Smooth muscle cell (in vitro differentiated cells): ENCODE measurements at regions not wholly inside any gene's neighbourhood (a gene's known extent, or its start where the extent isn't known, plus 50 kb on each side); places are given as distances from the start of the nearest gene placed in this dataset.

Experiments used
- DNase-seq: peaks from one replicate; lab custom pipeline; 2025; ENCODE audit not compliant: unreplicated experiment; lab: John Stamatoyannopoulos, UW
- H2AFZ ChIP-seq: fragments of 200-600 bp; sonication (generic); 2 replicates; pipeline ENCODE4 v1.6.0; 2016; ENCODE audit warnings: antibody characterized with exemption, low read depth, mild to moderate bottlenecking
- H3F3A ChIP-seq: fragments of 200-600 bp; sonication (generic); 2 replicates; pipeline ENCODE4 v1.6.0; 2017; ENCODE audit warnings: antibody characterized with exemption, low read depth
- H3K27ac ChIP-seq: fragments of 200-600 bp; sonication (generic); 2 replicates; pipeline ENCODE4 v1.5.1; 2016; ENCODE audit warnings: low read depth, mild to moderate bottlenecking
- H3K27me3 ChIP-seq: fragments of 200-600 bp; sonication (generic); 2 replicates; pipeline ENCODE4 v1.6.1; 2016; ENCODE audit warnings: low read depth, mild to moderate bottlenecking
- H3K36me3 ChIP-seq: fragments of 200-600 bp; sonication (generic); 2 replicates; pipeline ENCODE4 v1.5.1; 2016; ENCODE audit warnings: low read depth
- H3K4me1 ChIP-seq: fragments of 200-600 bp; sonication (generic); 2 replicates; pipeline ENCODE4 v1.5.1; 2016; ENCODE audit warnings: low read depth
- H3K4me2 ChIP-seq: fragments of 200-600 bp; sonication (generic); 2 replicates; pipeline ENCODE4 v1.6.0; 2016; ENCODE audit warnings: mild to moderate bottlenecking
- H3K4me3 ChIP-seq: fragments of 200-600 bp; sonication (generic); 2 replicates; pipeline ENCODE4 v1.5.1; 2016; ENCODE audit warnings: mild to moderate bottlenecking
- H3K79me2 ChIP-seq: fragments of 200-600 bp; sonication (generic); 2 replicates; pipeline ENCODE4 v1.6.0; 2016; ENCODE audit warnings: low read depth, mild to moderate bottlenecking
- H3K9ac ChIP-seq: fragments of 200-600 bp; sonication (generic); 2 replicates; pipeline ENCODE4 v1.6.0; 2016; ENCODE audit warnings: low read depth
- H3K9me3 ChIP-seq: fragments of 200-600 bp; sonication (generic); replicated peaks from 2 replicates; pipeline ENCODE4 v1.5.1; 2016; ENCODE audit warnings: low read depth
- H4K20me1 ChIP-seq: fragments of 200-600 bp; sonication (generic); 2 replicates; pipeline ENCODE4 v1.6.0; 2016; ENCODE audit warnings: low read depth
- WGBS: methylation state at CpG from one replicate; pipeline ENCODE4 v1.1.7; 2016; ENCODE audit warnings: low lambda C conversion rate; 5-methylcytosine and 5-hydroxymethylcytosine counted together
- TF ChIP-seq, protein P1 (sequence below): fragments of 200-600 bp; sonication (generic); IDR thresholded peaks from 2 replicates; pipeline ENCODE4 v1.5.1; 2017; ENCODE audit warnings: borderline replicate concordance, mild to moderate bottlenecking, antibody characterized with exemption; ENCODE audit not compliant: insufficient read depth, poor library complexity, severe bottlenecking

DNA sequence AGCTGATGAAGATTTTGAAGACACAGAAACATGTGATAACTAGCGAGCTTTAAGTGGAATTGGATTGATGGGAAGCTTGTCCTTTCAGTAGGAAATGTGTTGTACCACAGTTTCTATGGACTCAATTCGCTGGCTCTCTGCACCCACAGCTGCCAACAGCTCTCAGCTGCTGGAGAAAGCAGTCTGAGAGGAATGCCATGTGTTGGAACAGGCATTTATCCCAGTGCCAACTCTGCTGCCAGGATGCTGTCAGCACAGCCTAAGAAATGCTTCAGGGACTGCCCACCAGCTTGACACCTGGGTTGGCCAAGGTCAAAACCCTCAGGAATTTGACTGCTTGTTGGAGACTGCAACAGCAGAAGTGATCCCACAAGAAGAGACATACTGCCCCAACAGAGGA lies 193.0 kb upstream of the THSD7B start:
- DNase-seq: no peak
- Histone ChIP-seq H3K27ac (no peak overlapping the region), H2AFZ (no peak overlapping the region), H3F3A (no peaks in the 10 kb centered on the region), H3K4me1 (no peaks in the 10 kb centered on the region), H3K27me3 (no peaks in the 10 kb centered on the region), H3K79me2 (no peaks in the 10 kb centered on the region), H3K36me3 (no peaks in the 10 kb centered on the region), H4K20me1 (no peaks in the 10 kb centered on the region), H3K4me2 (no peak overlapping the region), H3K9ac (no peak overlapping the region), H3K9me3 (no peaks in the 10 kb centered on the region), H3K4me3 (no peak overlapping the region)
- TF ChIP-seq, protein P1, sequence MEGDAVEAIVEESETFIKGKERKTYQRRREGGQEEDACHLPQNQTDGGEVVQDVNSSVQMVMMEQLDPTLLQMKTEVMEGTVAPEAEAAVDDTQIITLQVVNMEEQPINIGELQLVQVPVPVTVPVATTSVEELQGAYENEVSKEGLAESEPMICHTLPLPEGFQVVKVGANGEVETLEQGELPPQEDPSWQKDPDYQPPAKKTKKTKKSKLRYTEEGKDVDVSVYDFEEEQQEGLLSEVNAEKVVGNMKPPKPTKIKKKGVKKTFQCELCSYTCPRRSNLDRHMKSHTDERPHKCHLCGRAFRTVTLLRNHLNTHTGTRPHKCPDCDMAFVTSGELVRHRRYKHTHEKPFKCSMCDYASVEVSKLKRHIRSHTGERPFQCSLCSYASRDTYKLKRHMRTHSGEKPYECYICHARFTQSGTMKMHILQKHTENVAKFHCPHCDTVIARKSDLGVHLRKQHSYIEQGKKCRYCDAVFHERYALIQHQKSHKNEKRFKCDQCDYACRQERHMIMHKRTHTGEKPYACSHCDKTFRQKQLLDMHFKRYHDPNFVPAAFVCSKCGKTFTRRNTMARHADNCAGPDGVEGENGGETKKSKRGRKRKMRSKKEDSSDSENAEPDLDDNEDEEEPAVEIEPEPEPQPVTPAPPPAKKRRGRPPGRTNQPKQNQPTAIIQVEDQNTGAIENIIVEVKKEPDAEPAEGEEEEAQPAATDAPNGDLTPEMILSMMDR: no peak
- WGBS: 46% methylated on average over 2 of the region's 2 CpGs

DNA sequence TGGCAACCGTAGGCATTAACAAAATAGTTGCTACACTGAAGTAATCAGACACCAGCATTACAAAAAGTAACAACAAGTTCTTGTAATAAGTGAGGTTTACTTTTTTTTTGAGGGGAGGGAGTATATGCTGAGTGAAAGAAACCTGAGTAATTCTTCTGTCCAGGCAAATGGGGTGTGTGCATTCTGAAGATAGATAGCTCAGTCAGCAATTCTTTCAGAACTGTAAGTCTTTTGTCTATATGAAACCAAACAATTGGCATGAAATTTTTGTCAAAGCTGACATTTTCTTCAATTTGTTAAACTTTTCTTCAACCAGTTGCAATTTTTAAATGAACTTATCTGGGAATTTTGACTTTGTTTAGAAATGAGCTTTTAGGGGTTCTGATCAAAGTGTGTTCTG lies 208.1 kb upstream of the THSD7B start:
- Histone ChIP-seq H3K9ac (no peak overlapping the region), H3K36me3 (no peaks in the 10 kb centered on the region)
- WGBS: 78% methylated on average over 1 of the region's 1 CpG

DNA sequence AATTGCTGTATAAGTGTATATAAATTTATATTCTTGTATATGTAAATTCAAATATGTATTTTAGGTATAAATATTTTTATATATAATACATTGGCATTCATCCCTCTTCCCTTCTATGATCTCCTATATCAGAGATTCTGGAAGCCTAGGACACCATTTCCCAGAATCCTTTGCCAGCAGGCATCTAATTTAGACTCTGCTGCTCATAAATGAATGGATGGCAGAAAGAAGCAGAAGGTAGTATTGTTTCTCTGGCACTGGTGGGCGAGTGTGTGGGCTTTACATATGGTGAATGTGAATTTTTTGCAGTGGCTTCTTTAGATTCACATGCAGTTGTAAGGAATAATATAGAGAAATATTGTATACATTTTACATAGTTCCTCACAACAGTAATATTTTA lies 215.2 kb upstream of the THSD7B start:
- H3K79me2 ChIP-seq: no peaks in the 10 kb centered on the region
- no peaks in the 10 kb centered on the region for H3K4me1 ChIP-seq
- no peaks in the 10 kb centered on the region for H3K9me3 ChIP-seq
- TF ChIP-seq, protein P1: no peak
- no peak overlapping the region for H3K4me3 ChIP-seq
- no peak overlapping the region for H3K9ac ChIP-seq
- H2AFZ ChIP-seq: no peak overlapping the region
- H3F3A ChIP-seq: no peaks in the 10 kb centered on the region
- no peak overlapping the region for H3K4me2 ChIP-seq
- no peaks in the 10 kb centered on the region for H3K36me3 ChIP-seq
- DNase-seq: no peak
- H3K27me3 ChIP-seq: no peaks in the 10 kb centered on the region
- no peaks in the 10 kb centered on the region for H4K20me1 ChIP-seq
- 35% methylated on average over 1 of the region's 1 CpG for WGBS
- H3K27ac ChIP-seq: no peak overlapping the region

More for the DNA sequence above, 208.1 kb upstream of the THSD7B start:
- TF ChIP-seq, protein P1: no peak
- no peaks in the 10 kb centered on the region for H3F3A ChIP-seq
- no peak overlapping the region for H3K4me2 ChIP-seq
- H2AFZ ChIP-seq: no peak overlapping the region
- no peaks in the 10 kb centered on the region for H3K9me3 ChIP-seq
- no peak overlapping the region for H3K4me3 ChIP-seq
- H3K79me2 ChIP-seq: no peaks in the 10 kb centered on the region
- H3K27me3 ChIP-seq: no peaks in the 10 kb centered on the region
- no peak overlapping the region for H3K27ac ChIP-seq
- DNase-seq: no peak
- H4K20me1 ChIP-seq: no peaks in the 10 kb centered on the region
- no peaks in the 10 kb centered on the region for H3K4me1 ChIP-seq

DNA sequence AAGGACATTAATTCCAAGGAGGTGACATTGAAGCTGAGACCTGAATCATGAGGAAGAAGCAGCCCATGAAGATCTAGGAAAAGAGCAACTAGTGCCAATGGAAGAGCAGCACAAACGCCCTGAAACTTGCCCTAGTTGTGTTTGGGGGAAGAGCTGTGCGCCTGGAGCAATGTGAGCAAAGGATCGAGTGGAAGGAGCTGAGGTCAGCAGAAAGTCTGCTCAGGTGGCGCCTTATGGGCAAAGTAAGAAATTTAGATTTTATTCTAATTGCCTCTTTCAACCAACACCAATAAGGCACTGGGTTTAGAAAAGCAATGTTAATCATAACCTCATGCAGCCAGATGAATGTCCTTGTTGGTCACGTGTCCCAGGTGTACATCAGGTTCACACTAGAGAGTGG lies 226.0 kb upstream of the THSD7B start:
- Histone ChIP-seq H3K27ac (no peak overlapping the region), H3K79me2 (no peaks in the 10 kb centered on the region), H3K4me2 (no peak overlapping the region), H3F3A (no peaks in the 10 kb centered on the region), H3K4me1 (no peaks in the 10 kb centered on the region), H3K9ac (no peak overlapping the region), H3K9me3 (no peaks in the 10 kb centered on the region), H4K20me1 (no peaks in the 10 kb centered on the region), H3K4me3 (no peak overlapping the region), H2AFZ (no peak overlapping the region), H3K36me3 (no peaks in the 10 kb centered on the region), H3K27me3 (no peaks in the 10 kb centered on the region)
- TF ChIP-seq, protein P1: no peak
- WGBS: 82% methylated on average over 5 of the region's 5 CpGs
- no peak for DNase-seq
